Liver (tissue), 8 donors: ENCODE measurements at regions not wholly inside any gene's neighbourhood (a gene's known extent, or its start where the extent isn't known, plus 50 kb on each side); places are given as distances from the start of the nearest gene placed in this dataset. TPM values are rescaled to one million over a fixed set of nuclear protein-coding genes. Genes with fewer than 3 reads are reported as not detected.

ENCODE experiments used
- DNase-seq: peaks from one replicate; pipeline ENCODE4 v3.0.0-alpha.2; 2017; ENCODE audit warnings: low spot score
- H3K27ac ChIP-seq, 2 donors: one replicate each; pipeline ENCODE4 v1.7.0; 2013; ENCODE audit warnings: inconsistent platforms in 2 of 2, low read length in 2 of 2, control low read depth in 1 of 2, low read depth in 1 of 2, mild to moderate bottlenecking in 1 of 2
- H3K27me3 ChIP-seq, 4 donors: one replicate each; pipeline versions ENCODE4 v1.6.1 to v1.7.0; 2013; ENCODE audit warnings: low read length in 3 of 4, inconsistent platforms in 1 of 4, mild to moderate bottlenecking in 1 of 4, moderate library complexity in 1 of 4; ENCODE audit not compliant: control insufficient read depth in 4 of 4, insufficient read depth in 4 of 4
- H3K36me3 ChIP-seq, 4 donors: one replicate each; pipeline versions ENCODE4 v1.6.1 to v1.7.0; 2013; ENCODE audit warnings: low read length in 3 of 4, mild to moderate bottlenecking in 3 of 4, low read depth in 1 of 4, moderate library complexity in 1 of 4; ENCODE audit not compliant: control insufficient read depth in 4 of 4, insufficient read depth in 3 of 4
- H3K4me1 ChIP-seq, 4 donors: one replicate each; pipeline versions ENCODE4 v1.6.1 to v1.7.0; 2013; ENCODE audit warnings: low read length in 3 of 4, mild to moderate bottlenecking in 3 of 4, moderate library complexity in 1 of 4; ENCODE audit not compliant: control insufficient read depth in 4 of 4, insufficient read depth in 4 of 4
- H3K4me3 ChIP-seq, 3 donors: one replicate each; pipeline versions ENCODE4 v1.6.1 to v1.7.0; 2013; ENCODE audit warnings: low read length in 3 of 3, control low read depth in 1 of 3, low read depth in 1 of 3, mild to moderate bottlenecking in 1 of 3
- H3K9ac ChIP-seq, 2 donors: one replicate each; pipeline ENCODE4 v1.7.0; 2013; ENCODE audit warnings: low read length in 2 of 2, mild to moderate bottlenecking in 2 of 2, moderate library complexity in 2 of 2, control low read depth in 1 of 2, low read depth in 1 of 2
- H3K9me3 ChIP-seq, 4 donors: one replicate each; pipeline versions ENCODE4 v1.6.1 to v1.7.0; 2013; ENCODE audit warnings: low read length in 3 of 4; ENCODE audit not compliant: control insufficient read depth in 4 of 4
- FOXA2 ChIP-seq: IDR thresholded peaks from 2 replicates; pipeline ENCODE4 v1.6.1; 2016; ENCODE audit warnings: antibody characterized with exemption
- GABPA ChIP-seq, 2 donors: IDR thresholded peaks in 1 of 2; conservative IDR thresholded peaks in 1 of 2; 2 replicates each; pipeline ENCODE4 v1.6.1; 2016; ENCODE audit warnings: antibody characterized with exemption in 2 of 2, mild to moderate bottlenecking in 1 of 2, moderate library complexity in 1 of 2
- JUND ChIP-seq, 2 donors: IDR thresholded peaks; 2 replicates each; pipeline ENCODE4 v1.6.1; 2016; ENCODE audit warnings: antibody characterized with exemption in 2 of 2
- MAX ChIP-seq: IDR thresholded peaks from 2 replicates; pipeline ENCODE4 v1.6.1; 2016; ENCODE audit warnings: antibody characterized with exemption
- NR2F2 ChIP-seq: IDR thresholded peaks from 2 replicates; pipeline ENCODE4 v1.6.1; 2016; ENCODE audit warnings: antibody characterized with exemption
- REST ChIP-seq: IDR thresholded peaks from 2 replicates; pipeline ENCODE4 v1.6.1; 2016; ENCODE audit warnings: antibody characterized with exemption, mild to moderate bottlenecking
- RXRA ChIP-seq, 2 donors: IDR thresholded peaks; 2 replicates each; pipeline ENCODE4 v1.6.1; 2017 to 2018; ENCODE audit warnings: antibody characterized with exemption in 2 of 2, mild to moderate bottlenecking in 1 of 2
- SP1 ChIP-seq: IDR thresholded peaks from 2 replicates; pipeline ENCODE4 v1.6.1; 2018; ENCODE audit warnings: antibody characterized with exemption, mild to moderate bottlenecking
- YY1 ChIP-seq: IDR thresholded peaks from 2 replicates; pipeline ENCODE4 v1.6.1; 2016; ENCODE audit warnings: antibody characterized with exemption, mild to moderate bottlenecking
- ZBTB33 ChIP-seq: IDR thresholded peaks from 2 replicates; pipeline ENCODE4 v1.6.1; 2016; ENCODE audit warnings: antibody characterized with exemption
- WGBS: extraction: QIAGEN DNeasy Blood & Tissue Kit; methylation state at CpG from one replicate; pipeline ENCODE4 v1.1.7; 2013; 5-methylcytosine and 5-hydroxymethylcytosine counted together
- small RNA-seq: library from RNA; depleted of rRNA; stranded (forward); fragments of <200 nt; gene quantifications from one replicate; pipeline ENCODE3, GENCODE V24; 2014
- donor health status: healthy.
- donor health status: healthy.
- donor health status: healthy.
- donor health status: healthy.

GRCh38 chr1:240663169-240663879 is 51.4 kb upstream of the GREM2 start:
- H3K27me3 ChIP-seq, result no peaks in the 10 kb centered on the region
- no peaks in the 10 kb centered on the region for H3K9me3 ChIP-seq
- WGBS, result 91% methylated on average over 1 of the region's 1 CpG
- no peak overlapping the region for H3K4me3 ChIP-seq
- H3K4me1 ChIP-seq, result no peaks in the 10 kb centered on the region
- H3K27ac ChIP-seq, result no peak overlapping the region
- no peak overlapping the region for H3K9ac ChIP-seq
- no peak for TF ChIP-seq MAX
- no peak for TF ChIP-seq NR2F2
- no peak for TF ChIP-seq ZBTB33
- TF ChIP-seq RXRA (IDR thresholded peaks at IDR 0.05), result no peak
- no peak for TF ChIP-seq GABPA (IDR thresholded peaks at IDR 0.05 in 1 of 2, conservative IDR thresholded peaks at IDR 0.05 in 1 of 2)
- TF ChIP-seq SP1, result no peak
- TF ChIP-seq FOXA2, result no peak
- TF ChIP-seq REST, result no peak
- TF ChIP-seq JUND (IDR thresholded peaks at IDR 0.05), result no peak
- no peak for TF ChIP-seq YY1
- H3K36me3 ChIP-seq, result no peaks in the 10 kb centered on the region
- DNase-seq, result no peak

Small RNAs in the stretch of these regions (small RNA-seq; reads per million reads assigned to genes)
- not detected for gene RF00019
